Neural crest cell (in vitro differentiated cells): ENCODE measurements at regions not wholly inside any gene's neighbourhood (a gene's known extent, or its start where the extent isn't known, plus 50 kb on each side); places are given as distances from the start of the nearest gene placed in this dataset.
A peak's percentile ranks its signal among the peaks of the same experiment; 100 is the strongest.

Source experiments
- DNase-seq: peaks from one replicate; pipeline ENCODE4 v3.0.0; 2021; ENCODE audit warnings: low read depth, mixed read lengths, low spot score
- H3K27ac Mint-ChIP-seq: one replicate; pipeline ENCODE4 v1.8.0; 2021; ENCODE audit warnings: mild to moderate bottlenecking, mixed read lengths; ENCODE audit not compliant: unreplicated experiment
- H3K27me3 Mint-ChIP-seq: 2 replicates; pipeline ENCODE4 v1.8.0; 2021; ENCODE audit warnings: low read depth, mild to moderate bottlenecking, mixed read lengths
- H3K36me3 Mint-ChIP-seq: 2 replicates; pipeline ENCODE4 v1.8.0; 2021; ENCODE audit warnings: low read depth, mild to moderate bottlenecking, mixed read lengths
- H3K4me1 Mint-ChIP-seq: 2 replicates; pipeline ENCODE4 v1.8.0; 2021; ENCODE audit warnings: mixed read lengths
- H3K4me3 Mint-ChIP-seq: one replicate; pipeline ENCODE4 v1.8.0; 2021; ENCODE audit warnings: mild to moderate bottlenecking, mixed read lengths
- H3K9me3 Mint-ChIP-seq: 2 replicates; pipeline ENCODE4 v1.8.0; 2021; ENCODE audit warnings: mixed read lengths
- CTCF ChIP-seq: fragments of 200-600 bp; sonication (generic); conservative IDR thresholded peaks from 2 replicates; pipeline ENCODE4 v1.5.0; 2021; ENCODE audit warnings: antibody characterized with exemption, mild to moderate bottlenecking

GRCh38 chr1:214202992-214203391, 78.0 kb upstream of the SMYD2 start:
- Mint-ChIP-seq H3K4me3 (no peak overlapping the region), H3K27me3 (no peaks in the 10 kb centered on the region), H3K9me3 (no peaks in the 10 kb centered on the region), H3K27ac (peak overlapping the region; percentile 21), H3K36me3 (no peaks in the 10 kb centered on the region), H3K4me1 (peaks cover 51% of the 10 kb centered on the region)
- no peak for DNase-seq
- no peak for TF ChIP-seq CTCF

GRCh38 chr1:214205053-214205452, 75.9 kb upstream of the SMYD2 start:
- Mint-ChIP-seq H3K27ac (peak overlapping the region; percentile 68), H3K4me1 (peaks cover 65% of the 10 kb centered on the region), H3K9me3 (no peaks in the 10 kb centered on the region), H3K4me3 (peak overlapping the region; percentile 45), H3K27me3 (no peaks in the 10 kb centered on the region), H3K36me3 (no peaks in the 10 kb centered on the region)
- no peak for DNase-seq
- TF ChIP-seq CTCF = no peak

- no peak for DNase-seq
- H3K27me3 Mint-ChIP-seq = no peaks in the 10 kb centered on the region
- no peaks in the 10 kb centered on the region for H3K36me3 Mint-ChIP-seq
- peak overlapping the region; percentile 97 for H3K27ac Mint-ChIP-seq
- no peak overlapping the region for H3K4me3 Mint-ChIP-seq
- no peaks in the 10 kb centered on the region for H3K9me3 Mint-ChIP-seq
- peaks cover 57% of the 10 kb centered on the region for H3K4me1 Mint-ChIP-seq
- TF ChIP-seq CTCF = no peak
Observed at GRCh38 chr1:214208460-214208859, 72.5 kb upstream of the SMYD2 start.

GRCh38 chr1:214209260-214209808, 71.6 kb upstream of the SMYD2 start:
- H3K36me3 Mint-ChIP-seq = no peaks in the 10 kb centered on the region
- H3K27ac Mint-ChIP-seq = peak overlapping the region; percentile 9
- H3K4me3 Mint-ChIP-seq = no peak overlapping the region
- no peaks in the 10 kb centered on the region for H3K9me3 Mint-ChIP-seq
- DNase-seq = no peak
- no peak for TF ChIP-seq CTCF
- peaks cover 3% of the 10 kb centered on the region for H3K27me3 Mint-ChIP-seq
- peaks cover 57% of the 10 kb centered on the region for H3K4me1 Mint-ChIP-seq

GRCh38 chr1:214213136-214213535, 67.8 kb upstream of the SMYD2 start:
- H3K27me3 Mint-ChIP-seq = peaks cover 6% of the 10 kb centered on the region
- H3K27ac Mint-ChIP-seq = no peak overlapping the region

More at GRCh38 chr1:214213136-214213535, 67.8 kb upstream of the SMYD2 start:
- no peaks in the 10 kb centered on the region for H3K9me3 Mint-ChIP-seq
- no peak for TF ChIP-seq CTCF
- H3K36me3 Mint-ChIP-seq = no peaks in the 10 kb centered on the region
- H3K4me1 Mint-ChIP-seq = peaks cover 33% of the 10 kb centered on the region
- DNase-seq = no peak
- H3K4me3 Mint-ChIP-seq = no peak overlapping the region
